ENCODE measurements at regions not wholly inside any gene's neighbourhood (a gene's known extent, or its start where the extent isn't known, plus 50 kb on each side); places are given as distances from the start of the nearest gene placed in this dataset.

GRCh38 chr16:51971184-51971583 lies 575.8 kb downstream of the TOX3 start:
- TF ChIP-seq CTCF (conservative IDR thresholded peaks at IDR 0.05; ENCODE audit: low read length) (peak; percentile 38), EZH2phosphoT487 (IDR thresholded peaks at IDR 0.05; ENCODE audit: borderline replicate concordance) (no peak)
